ENCODE measurements at regions not wholly inside any gene's neighbourhood (a gene's known extent, or its start where the extent isn't known, plus 50 kb on each side); places are given as distances from the start of the nearest gene placed in this dataset.
"Not testable (repeated sequence)": the region's sequence is repeated elsewhere in the genome, so short reads cannot be mapped to it uniquely, and the experiment has no call there.

DNA sequence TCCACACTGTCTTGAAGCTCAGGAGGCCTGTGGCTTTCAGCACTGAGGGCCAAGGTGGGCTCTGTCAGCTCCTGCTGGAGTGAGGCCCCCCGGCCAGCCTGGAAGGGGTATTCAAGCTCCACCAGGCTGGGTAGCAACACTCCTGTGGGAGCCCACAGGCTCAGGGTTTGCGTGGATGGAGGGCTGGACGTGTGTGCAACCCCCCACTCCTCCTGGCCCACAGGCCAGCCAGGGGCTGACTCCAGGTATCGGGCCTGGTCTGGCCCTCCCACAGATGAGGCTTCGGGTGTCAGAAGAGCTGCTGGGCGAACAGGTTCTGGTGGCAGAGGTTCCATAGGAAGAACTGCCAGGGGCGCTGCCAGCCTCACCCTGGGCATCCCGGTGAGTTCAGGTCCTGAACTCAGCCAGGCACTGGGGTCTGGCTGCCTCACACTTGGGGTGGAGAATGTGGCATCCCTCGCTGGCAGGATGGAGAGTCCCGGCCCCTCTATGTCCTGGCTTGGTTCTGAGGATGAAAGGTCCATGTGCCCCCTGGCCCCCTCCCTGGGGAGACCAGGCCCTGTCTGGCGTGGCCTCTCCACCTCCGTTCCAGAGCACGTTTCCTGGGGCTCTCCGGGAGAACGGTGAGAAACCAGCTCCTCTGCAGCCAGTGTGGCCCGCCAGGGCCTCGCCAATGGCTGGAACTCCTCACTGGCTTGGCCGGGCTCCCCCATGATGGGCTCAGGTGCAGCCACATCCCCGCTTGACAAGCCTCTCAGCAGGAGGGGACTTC, 64.6 kb upstream of the TARDBP start:
- in situ Hi-C loops (cut with HindIII; ENCODE audit: low sequenced_read_pairs): loop anchor here (10.0 kb wide), 2 partner anchors 423 to 453 kb away; no protein-coding TSS in a partner anchor
- TF ChIP-seq, protein P1, sequence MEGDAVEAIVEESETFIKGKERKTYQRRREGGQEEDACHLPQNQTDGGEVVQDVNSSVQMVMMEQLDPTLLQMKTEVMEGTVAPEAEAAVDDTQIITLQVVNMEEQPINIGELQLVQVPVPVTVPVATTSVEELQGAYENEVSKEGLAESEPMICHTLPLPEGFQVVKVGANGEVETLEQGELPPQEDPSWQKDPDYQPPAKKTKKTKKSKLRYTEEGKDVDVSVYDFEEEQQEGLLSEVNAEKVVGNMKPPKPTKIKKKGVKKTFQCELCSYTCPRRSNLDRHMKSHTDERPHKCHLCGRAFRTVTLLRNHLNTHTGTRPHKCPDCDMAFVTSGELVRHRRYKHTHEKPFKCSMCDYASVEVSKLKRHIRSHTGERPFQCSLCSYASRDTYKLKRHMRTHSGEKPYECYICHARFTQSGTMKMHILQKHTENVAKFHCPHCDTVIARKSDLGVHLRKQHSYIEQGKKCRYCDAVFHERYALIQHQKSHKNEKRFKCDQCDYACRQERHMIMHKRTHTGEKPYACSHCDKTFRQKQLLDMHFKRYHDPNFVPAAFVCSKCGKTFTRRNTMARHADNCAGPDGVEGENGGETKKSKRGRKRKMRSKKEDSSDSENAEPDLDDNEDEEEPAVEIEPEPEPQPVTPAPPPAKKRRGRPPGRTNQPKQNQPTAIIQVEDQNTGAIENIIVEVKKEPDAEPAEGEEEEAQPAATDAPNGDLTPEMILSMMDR (IDR thresholded peaks at IDR 0.05; ENCODE audit: low read depth, low read length, missing control alignments): no peak
- DNase-seq (ENCODE audit: low read depth): no peak
- no peak overlapping the region for H3K4me3 ChIP-seq (ENCODE audit: low read depth, low read length)

GRCh38 chr1:10948463-10948775, 64.0 kb upstream of the TARDBP start:
- no peak overlapping the region for H3K4me3 ChIP-seq (ENCODE audit: low read depth, low read length)
- TF ChIP-seq, protein P1 (IDR thresholded peaks at IDR 0.05; ENCODE audit: low read depth, low read length, missing control alignments): no peak
- in situ Hi-C loops (cut with HindIII; ENCODE audit: low sequenced_read_pairs): loop anchor here (10.0 kb wide), 2 partner anchors 424 to 454 kb away; no protein-coding TSS in a partner anchor
- DNase-seq (ENCODE audit: low read depth): no peak

- H3K4me3 ChIP-seq (ENCODE audit: low read depth, low read length): no peak overlapping the region
- TF ChIP-seq, protein P1 (IDR thresholded peaks at IDR 0.05; ENCODE audit: low read depth, low read length, missing control alignments): no peak
- in situ Hi-C loops (cut with HindIII; ENCODE audit: low sequenced_read_pairs): no loop called here
- no peak for DNase-seq (ENCODE audit: low read depth)
These were observed 61.9 kb upstream of the TARDBP start for GRCh38 chr1:10950316-10951172.

GRCh38 chr1:10951298-10951697, 61.2 kb upstream of the TARDBP start:
- DNase-seq (ENCODE audit: low read depth); H3K4me3 ChIP-seq (ENCODE audit: low read depth, low read length); in situ Hi-C loops (cut with HindIII; ENCODE audit: low sequenced_read_pairs): not testable (repeated sequence)

GRCh38 chr1:10951961-10952360, 60.5 kb upstream of the TARDBP start:
- in situ Hi-C loops (cut with HindIII; ENCODE audit: low sequenced_read_pairs): no loop called here
- H3K4me3 ChIP-seq (ENCODE audit: low read depth, low read length): no peak overlapping the region
- no peak for DNase-seq (ENCODE audit: low read depth)
- TF ChIP-seq, protein P1 (IDR thresholded peaks at IDR 0.05; ENCODE audit: low read depth, low read length, missing control alignments): no peak

GRCh38 chr1:10953505-10954193, 58.8 kb upstream of the TARDBP start:
- TF ChIP-seq, protein P1 (IDR thresholded peaks at IDR 0.05; ENCODE audit: low read depth, low read length, missing control alignments): no peak
- no peak for DNase-seq (ENCODE audit: low read depth)
- in situ Hi-C loops (cut with HindIII; ENCODE audit: low sequenced_read_pairs): no loop called here
- no peak overlapping the region for H3K4me3 ChIP-seq (ENCODE audit: low read depth, low read length)

All from astrocyte of the cerebellum (primary cell).